ENCODE measurements at regions not wholly inside any gene's neighbourhood (a gene's known extent, or its start where the extent isn't known, plus 50 kb on each side); places are given as distances from the start of the nearest gene placed in this dataset.

- TF ChIP-seq, protein P1, sequence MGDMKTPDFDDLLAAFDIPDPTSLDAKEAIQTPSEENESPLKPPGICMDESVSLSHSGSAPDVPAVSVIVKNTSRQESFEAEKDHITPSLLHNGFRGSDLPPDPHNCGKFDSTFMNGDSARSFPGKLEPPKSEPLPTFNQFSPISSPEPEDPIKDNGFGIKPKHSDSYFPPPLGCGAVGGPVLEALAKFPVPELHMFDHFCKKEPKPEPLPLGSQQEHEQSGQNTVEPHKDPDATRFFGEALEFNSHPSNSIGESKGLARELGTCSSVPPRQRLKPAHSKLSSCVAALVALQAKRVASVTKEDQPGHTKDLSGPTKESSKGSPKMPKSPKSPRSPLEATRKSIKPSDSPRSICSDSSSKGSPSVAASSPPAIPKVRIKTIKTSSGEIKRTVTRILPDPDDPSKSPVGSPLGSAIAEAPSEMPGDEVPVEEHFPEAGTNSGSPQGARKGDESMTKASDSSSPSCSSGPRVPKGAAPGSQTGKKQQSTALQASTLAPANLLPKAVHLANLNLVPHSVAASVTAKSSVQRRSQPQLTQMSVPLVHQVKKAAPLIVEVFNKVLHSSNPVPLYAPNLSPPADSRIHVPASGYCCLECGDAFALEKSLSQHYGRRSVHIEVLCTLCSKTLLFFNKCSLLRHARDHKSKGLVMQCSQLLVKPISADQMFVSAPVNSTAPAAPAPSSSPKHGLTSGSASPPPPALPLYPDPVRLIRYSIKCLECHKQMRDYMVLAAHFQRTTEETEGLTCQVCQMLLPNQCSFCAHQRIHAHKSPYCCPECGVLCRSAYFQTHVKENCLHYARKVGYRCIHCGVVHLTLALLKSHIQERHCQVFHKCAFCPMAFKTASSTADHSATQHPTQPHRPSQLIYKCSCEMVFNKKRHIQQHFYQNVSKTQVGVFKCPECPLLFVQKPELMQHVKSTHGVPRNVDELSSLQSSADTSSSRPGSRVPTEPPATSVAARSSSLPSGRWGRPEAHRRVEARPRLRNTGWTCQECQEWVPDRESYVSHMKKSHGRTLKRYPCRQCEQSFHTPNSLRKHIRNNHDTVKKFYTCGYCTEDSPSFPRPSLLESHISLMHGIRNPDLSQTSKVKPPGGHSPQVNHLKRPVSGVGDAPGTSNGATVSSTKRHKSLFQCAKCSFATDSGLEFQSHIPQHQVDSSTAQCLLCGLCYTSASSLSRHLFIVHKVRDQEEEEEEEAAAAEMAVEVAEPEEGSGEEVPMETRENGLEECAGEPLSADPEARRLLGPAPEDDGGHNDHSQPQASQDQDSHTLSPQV (IDR thresholded peaks at IDR 0.05), result no peak
- no peak for TF ChIP-seq STAG1 (CRISPR knock-in tag; IDR thresholded peaks at IDR 0.05; ENCODE audit: borderline replicate concordance)
- no peak for TF ChIP-seq NR3C1 (CRISPR knock-in tag; IDR thresholded peaks at IDR 0.05)
- TF ChIP-seq E2F4 (CRISPR knock-in tag; IDR thresholded peaks at IDR 0.05; ENCODE audit: low read depth), result no peak
- no peak for TF ChIP-seq TOE1 (IDR thresholded peaks at IDR 0.05; ENCODE audit: borderline replicate concordance)
- no peak for TF ChIP-seq TOE1 (CRISPR knock-in tag; IDR thresholded peaks at IDR 0.05; ENCODE audit: borderline replicate concordance, low read depth)
- TF ChIP-seq PKNOX1 (IDR thresholded peaks at IDR 0.05), result no peak
- TF ChIP-seq, protein P2, sequence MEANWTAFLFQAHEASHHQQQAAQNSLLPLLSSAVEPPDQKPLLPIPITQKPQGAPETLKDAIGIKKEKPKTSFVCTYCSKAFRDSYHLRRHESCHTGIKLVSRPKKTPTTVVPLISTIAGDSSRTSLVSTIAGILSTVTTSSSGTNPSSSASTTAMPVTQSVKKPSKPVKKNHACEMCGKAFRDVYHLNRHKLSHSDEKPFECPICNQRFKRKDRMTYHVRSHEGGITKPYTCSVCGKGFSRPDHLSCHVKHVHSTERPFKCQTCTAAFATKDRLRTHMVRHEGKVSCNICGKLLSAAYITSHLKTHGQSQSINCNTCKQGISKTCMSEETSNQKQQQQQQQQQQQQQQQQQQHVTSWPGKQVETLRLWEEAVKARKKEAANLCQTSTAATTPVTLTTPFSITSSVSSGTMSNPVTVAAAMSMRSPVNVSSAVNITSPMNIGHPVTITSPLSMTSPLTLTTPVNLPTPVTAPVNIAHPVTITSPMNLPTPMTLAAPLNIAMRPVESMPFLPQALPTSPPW (CRISPR knock-in tag; IDR thresholded peaks at IDR 0.05), result no peak
- no peak for TF ChIP-seq BMI1 (IDR thresholded peaks at IDR 0.05; ENCODE audit: low read length)
- TF ChIP-seq EZH2 (IDR thresholded peaks at IDR 0.05; ENCODE audit: borderline replicate concordance, low read depth, low read length), result no peak
- TF ChIP-seq SMAD2 (IDR thresholded peaks at IDR 0.05; ENCODE audit: low read depth, low read length), result no peak
These were observed 452.0 kb upstream of the MCTP2 start (continued) for GRCh38 chr15:93779341-93779740.

Measured in K562 (cell line).